GM18499 (cell line): ENCODE measurements at regions not wholly inside any gene's neighbourhood (a gene's known extent, or its start where the extent isn't known, plus 50 kb on each side); places are given as distances from the start of the nearest gene placed in this dataset.

Experiments used
- ATAC-seq: cut with Tn5 transposase; IDR thresholded peaks from one replicate; pipeline ENCODE4 v1.9.1; 2021; ENCODE audit warnings: moderate number of reproducible peaks; ENCODE audit not compliant: insufficient read depth, unreplicated experiment

DNA sequence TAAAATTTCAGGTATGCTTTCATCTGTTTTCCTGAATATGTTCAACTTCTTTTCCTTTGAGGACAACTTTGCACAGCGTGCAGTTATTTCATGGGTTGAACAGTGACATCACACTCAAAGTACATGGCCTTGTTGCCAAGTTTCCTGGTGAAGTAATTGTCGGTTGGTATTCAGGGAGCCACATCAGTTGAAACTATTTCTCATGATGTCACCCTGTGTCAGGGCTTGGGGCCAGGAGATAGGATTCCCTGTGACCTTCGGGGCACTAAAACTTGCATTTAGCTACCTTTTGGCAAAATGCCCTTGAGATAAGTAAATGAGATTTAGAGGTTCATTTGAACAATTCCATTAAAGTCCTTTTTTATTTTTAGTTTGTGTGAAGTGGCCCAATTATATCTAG is 383.9 kb downstream of the SH3GL2 start:
- ATAC-seq = no peak

- ATAC-seq = no peak
Measured at GRCh38 chr9:17963498-17963897, 384.6 kb downstream of the SH3GL2 start.

DNA sequence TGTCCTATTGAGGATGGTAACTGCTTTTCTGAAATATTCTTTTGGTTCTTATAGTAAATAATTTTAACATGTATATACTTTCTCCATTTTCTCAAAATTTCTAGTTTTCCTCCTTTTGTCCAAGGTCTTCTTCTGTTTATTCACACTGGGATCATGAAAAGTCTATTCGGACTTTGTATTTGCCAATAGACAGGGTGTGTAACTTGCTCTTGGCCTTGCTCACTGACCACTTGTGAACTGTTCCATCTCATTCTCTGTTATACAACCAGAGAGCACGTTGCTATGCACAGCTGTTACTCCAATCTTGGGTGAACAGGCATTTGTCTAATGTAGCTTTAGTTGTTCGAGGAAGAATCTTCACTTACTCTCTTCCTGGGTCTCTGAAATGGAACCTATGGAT is 388.9 kb downstream of the SH3GL2 start:
- ATAC-seq = no peak

GRCh38 chr9:17969232-17969631 is 390.4 kb downstream of the SH3GL2 start:
- no peak for ATAC-seq

- no peak for ATAC-seq
Measured at GRCh38 chr9:17970277-17970676, 391.4 kb downstream of the SH3GL2 start.

DNA sequence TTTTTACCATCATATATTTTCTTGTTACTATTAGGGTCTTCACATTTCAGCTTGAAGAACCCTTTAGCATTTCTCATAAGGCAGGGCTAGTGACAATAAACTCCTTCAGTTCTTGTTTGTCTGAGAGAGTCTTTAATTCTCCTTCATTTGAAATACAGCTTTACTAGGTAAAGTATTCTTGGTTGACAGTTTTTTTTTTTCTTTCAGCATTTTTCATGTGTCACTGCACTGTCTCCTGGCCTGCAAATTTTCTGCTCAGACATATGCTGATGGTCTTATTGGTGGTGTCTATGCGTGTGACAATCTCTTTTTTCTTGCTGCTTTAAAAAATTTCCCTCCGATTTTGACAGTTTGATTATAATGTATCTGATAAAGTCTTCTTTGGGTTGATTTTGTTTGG is 399.9 kb downstream of the SH3GL2 start:
- no peak for ATAC-seq

- no peak for ATAC-seq
Measured at GRCh38 chr9:17986595-17986994, 407.7 kb downstream of the SH3GL2 start.

DNA sequence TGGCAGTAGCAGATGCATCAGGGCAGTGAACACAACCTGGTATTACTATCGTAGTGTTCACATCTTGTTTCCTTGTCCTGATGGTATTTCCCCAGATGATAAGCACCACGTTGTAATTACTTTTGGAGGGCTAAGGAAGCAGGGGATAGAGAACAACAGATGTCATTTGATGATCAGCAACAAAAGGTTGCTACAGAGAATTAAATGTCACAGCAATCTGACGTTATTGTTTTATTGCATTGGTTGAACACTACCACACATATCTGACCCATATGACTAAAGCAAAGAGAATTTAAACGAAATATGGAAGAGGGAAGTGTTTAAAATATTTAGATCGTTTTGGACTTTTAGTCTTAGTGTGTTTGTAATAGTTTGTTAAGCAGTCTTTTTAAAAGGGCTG is 408.3 kb downstream of the SH3GL2 start:
- no peak for ATAC-seq

DNA sequence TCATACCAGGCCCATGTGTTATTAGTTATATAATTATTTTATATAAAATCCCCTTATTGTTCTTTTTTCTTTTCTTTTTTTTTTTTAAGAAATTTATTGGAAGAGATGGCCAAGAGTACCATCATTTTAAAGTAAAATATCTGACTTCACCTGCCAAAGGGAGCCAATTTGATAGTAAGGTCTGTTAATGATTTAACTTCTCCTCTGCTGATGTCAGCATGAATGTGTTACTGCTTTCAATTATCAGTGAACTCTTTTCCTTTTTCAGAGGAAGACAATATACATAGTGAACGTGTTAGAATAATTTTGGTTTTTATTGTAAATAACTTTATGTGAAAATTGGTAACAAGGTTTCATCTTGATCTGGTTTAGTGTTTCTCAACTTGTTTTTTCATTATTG is 409.6 kb downstream of the SH3GL2 start:
- ATAC-seq = no peak

DNA sequence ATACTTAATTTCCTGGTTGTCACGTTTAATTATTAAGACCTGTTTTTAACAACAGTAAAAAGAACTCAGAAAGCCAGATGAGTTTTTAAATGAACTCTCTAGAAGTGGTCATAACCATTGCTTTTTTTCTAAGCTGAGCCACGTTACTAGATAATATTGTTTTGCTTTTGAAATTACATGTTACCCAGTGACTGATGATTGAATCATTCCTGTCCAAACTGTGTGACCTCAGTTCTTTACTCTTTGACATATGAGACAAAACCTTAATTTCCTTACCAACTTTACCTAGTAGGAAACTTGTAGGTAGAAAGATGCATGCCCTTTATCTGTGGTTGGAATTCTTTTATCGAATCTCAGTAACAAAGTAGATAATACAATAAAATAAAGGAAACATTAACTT is 411.7 kb downstream of the SH3GL2 start:
- no peak for ATAC-seq

GRCh38 chr9:17993024-17993423 is 414.2 kb downstream of the SH3GL2 start:
- ATAC-seq = no peak

DNA sequence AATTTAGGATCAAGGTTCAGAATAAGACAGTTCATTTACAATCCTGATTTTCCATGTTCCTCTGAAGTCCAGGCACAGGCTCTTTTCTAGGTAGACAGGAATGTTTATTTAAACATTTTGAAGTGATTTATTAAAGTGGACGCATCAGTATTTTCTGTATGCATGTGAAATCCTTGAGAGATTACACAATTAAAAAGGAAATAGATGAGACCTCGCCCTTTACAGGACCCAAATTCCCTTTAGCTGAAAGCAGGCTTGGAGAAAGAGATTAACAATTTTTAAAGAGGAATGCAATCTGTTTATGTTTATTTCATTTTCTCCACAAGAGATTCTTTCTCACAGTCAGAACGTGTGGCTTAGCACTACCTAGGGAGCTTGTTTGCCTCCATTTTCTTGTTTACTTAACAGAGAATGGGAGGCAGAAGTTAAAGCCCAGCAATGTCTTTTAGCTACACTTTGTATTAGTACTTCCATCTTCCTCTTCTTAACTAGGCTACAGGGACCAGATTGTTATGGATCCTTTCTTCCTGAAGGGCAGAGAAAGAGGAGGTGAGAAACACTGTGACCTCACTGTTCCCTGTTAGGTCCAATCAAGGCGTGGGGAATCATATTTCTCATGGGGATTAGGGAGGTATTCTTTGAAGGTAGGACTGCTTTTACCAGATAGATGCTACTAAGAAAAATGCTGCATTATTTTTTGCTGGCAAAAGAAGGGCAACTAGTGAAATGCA is 416.0 kb downstream of the SH3GL2 start:
- no peak for ATAC-seq

GRCh38 chr9:17996728-17997127 is 417.9 kb downstream of the SH3GL2 start:
- no peak for ATAC-seq

- ATAC-seq = no peak
Measured at GRCh38 chr9:18002718-18003438, 424.0 kb downstream of the SH3GL2 start.

DNA sequence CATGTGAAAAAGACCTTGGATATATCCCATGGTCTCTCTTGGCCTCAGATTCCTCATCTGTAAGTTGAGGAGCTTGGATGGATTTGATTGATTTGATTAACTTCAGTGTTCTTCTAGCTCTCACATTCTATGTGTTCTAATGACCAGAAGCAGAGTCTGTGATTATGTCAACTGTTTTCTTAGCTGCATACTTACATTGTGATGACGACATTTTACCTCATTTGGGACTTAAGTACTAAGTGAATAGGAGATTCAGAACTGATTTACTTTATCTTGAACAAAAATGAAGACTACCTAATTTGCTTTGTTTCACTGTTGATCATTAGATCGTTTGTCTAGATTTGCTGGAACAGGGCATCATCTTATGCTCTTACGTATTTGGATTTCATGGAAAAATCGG is 427.7 kb downstream of the SH3GL2 start:
- ATAC-seq = no peak

DNA sequence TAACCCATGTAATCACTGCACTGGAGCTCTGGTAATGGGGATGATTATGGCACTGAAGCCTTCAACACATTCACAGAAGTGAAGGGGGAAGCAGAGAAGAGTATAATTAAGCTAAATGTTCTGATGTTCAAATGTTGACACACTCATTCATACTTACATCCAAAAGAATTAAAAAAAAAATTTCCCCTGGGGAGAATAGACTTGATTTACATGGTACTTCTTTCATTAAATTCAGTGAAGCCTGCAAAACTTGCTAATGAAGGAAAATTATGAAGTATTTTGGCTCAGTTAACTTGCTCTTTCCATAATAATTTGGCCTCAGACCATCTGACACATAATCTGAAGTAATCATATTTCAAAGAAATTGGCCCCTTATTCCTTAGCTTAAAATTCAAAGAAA is 428.8 kb downstream of the SH3GL2 start:
- no peak for ATAC-seq

GRCh38 chr9:18009902-18010301 is 431.0 kb downstream of the SH3GL2 start:
- ATAC-seq = no peak

GRCh38 chr9:18010492-18010891 is 431.6 kb downstream of the SH3GL2 start:
- ATAC-seq = no peak

- ATAC-seq = no peak
Measured at GRCh38 chr9:18012170-18012569, 433.3 kb downstream of the SH3GL2 start.

DNA sequence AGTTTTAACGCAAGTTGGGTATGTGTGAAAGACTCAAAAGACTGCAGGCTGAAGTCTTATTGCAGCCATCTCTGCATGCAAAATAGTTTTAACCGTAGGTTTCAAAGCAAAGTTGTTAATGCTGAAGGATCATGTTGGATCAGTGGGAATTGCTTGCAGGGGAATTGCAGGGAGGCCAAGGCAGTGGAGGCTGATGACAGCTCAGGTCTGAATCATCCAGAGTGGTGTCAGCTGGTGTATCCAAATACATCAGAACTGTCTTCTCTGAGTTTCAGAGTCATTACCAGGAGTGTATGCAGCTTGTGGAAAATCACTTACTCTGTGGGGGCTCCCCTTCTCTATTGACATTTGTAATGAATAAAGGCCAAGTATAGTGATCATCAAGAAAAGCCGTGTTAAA is 435.7 kb downstream of the SH3GL2 start:
- ATAC-seq = no peak

DNA sequence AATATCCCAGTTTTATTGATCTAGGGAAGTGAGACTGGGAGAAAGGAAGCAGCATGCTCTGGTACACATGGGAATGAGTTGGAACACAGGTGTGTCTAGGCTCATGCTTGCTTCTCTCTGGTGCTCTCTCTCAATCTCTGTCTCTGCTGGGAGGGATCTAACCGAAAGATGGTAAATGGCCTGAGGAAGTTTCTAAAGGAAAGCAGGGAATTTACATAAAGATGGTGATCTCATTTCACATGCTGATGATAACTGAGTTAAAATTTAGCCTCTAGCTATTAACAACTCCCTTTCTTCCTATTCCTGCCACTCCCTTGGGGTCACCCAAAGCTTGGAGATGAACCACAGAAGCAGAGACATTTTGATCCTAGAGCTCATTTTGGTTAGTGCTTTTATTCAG is 436.2 kb downstream of the SH3GL2 start:
- ATAC-seq = no peak

- ATAC-seq = no peak
Measured at GRCh38 chr9:18017136-18017535, 438.3 kb downstream of the SH3GL2 start.
